ENCODE measurements at regions not wholly inside any gene's neighbourhood (a gene's known extent, or its start where the extent isn't known, plus 50 kb on each side); places are given as distances from the start of the nearest gene placed in this dataset.

GRCh38 chr4:19117022-19117421 lies 1095.5 kb upstream of the LCORL start:
- TF ChIP-seq CTCF (IDR thresholded peaks at IDR 0.05 in 4 of 5, conservative IDR thresholded peaks at IDR 0.05 in 1 of 5) (no peak), POLR2A (IDR thresholded peaks at IDR 0.05) (no peak)

All from gastrocnemius medialis (tissue), 4 donors.